GM18511 (cell line): ENCODE measurements at regions not wholly inside any gene's neighbourhood (a gene's known extent, or its start where the extent isn't known, plus 50 kb on each side); places are given as distances from the start of the nearest gene placed in this dataset.

Experiments used
- ATAC-seq: cut with Tn5 transposase; IDR thresholded peaks from one replicate; pipeline ENCODE4 v1.9.1; 2021; ENCODE audit warnings: mild to moderate bottlenecking, moderate library complexity; ENCODE audit not compliant: unreplicated experiment

DNA sequence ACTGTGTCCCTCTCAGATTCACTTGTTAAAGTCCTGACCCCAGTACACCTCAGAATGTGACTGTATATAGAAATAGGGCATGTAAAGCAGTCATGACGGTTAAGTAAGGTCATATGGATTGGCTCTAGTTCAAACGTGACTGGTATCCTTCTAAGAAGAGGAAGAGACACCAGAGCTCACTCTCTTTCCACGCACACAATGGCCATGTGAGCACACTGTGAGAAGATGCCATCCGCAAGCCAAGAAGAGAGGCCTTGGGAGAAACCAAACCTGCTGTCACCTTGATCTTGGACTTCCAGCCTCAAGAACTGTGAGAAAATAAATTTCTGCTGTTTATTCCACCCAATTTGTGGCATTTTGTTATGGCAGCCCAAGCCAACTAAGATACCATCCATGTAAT, 56.8 kb upstream of the IRF2BP2 start:
- no peak for ATAC-seq

DNA sequence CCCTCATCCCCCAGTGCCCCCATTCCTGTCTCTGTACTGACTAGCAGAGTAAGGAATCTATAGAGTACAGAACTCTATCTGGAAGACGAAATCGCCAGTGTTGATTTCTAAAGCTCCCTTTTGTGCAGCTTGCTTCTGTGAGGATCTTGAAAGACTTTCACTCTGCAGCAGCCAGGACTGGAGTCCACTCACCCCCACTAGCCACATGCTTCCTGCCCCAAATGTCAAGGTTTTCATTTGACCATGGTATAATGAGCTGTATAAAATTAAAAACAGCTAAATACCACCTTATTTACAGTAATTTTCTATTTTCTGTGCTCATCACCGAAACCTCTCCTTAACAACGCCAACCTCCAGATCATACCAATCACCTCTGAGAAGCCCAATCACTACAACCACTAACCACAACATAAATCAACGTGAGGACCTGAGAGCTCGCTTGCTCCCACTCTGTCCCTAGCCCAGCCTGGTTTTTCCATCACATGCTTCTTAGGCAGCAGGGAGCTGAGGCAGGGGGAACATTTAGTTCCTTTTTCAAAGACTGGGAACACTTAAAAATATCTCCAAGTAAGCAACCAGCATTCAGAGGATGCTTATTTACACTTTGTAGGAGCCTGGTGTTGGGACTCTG, 56.1 kb upstream of the IRF2BP2 start:
- no peak for ATAC-seq

DNA sequence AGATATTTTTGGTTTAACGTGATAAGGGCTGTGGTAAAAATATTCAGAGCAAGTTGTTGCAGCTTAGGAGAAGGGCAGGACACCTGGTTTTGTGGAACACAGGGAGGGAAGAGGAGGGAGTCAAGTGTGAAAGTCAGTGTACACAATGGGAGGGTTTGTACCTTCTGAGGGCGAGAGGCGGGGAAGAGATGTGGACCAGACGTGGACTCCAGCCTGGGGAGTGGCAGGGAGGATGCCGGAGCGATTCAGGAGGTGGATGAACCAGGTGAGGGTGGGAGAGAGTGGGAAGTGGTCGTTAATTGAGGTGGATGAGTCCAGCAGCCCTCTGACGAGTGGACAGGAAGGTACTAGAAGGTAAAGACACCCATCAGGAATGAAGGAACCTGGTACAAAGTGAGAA, 52.2 kb upstream of the IRF2BP2 start:
- ATAC-seq = no peak

DNA sequence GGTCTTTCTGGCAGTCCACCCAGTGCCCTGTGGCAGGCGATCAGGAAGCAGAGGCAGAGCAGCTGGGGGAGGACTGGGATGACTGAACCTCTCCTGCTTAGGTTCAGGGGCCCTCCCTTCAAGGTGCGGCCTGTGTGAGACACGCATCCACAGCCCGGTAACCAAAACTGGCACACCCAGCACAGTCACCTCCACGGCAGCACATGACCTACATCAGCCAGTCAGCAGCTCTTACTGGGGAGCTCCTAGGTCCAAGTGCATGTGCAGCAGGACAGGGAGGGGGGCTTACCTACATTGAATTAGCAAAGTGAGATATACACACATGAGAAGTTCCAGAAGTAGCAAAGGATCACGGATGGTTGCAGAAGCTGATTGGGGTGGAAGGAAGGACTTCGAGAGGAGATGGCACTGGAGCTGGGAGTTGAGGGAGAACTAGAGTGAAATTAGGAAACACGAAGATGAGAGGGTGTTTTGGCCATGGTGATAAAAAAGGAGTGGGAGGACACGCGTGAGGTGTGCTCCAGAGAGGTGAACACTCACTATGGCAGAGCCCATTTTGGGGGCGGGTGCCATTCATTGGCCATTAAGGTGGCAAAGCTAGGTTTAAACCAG, 51.4 kb upstream of the IRF2BP2 start:
- ATAC-seq = no peak

DNA sequence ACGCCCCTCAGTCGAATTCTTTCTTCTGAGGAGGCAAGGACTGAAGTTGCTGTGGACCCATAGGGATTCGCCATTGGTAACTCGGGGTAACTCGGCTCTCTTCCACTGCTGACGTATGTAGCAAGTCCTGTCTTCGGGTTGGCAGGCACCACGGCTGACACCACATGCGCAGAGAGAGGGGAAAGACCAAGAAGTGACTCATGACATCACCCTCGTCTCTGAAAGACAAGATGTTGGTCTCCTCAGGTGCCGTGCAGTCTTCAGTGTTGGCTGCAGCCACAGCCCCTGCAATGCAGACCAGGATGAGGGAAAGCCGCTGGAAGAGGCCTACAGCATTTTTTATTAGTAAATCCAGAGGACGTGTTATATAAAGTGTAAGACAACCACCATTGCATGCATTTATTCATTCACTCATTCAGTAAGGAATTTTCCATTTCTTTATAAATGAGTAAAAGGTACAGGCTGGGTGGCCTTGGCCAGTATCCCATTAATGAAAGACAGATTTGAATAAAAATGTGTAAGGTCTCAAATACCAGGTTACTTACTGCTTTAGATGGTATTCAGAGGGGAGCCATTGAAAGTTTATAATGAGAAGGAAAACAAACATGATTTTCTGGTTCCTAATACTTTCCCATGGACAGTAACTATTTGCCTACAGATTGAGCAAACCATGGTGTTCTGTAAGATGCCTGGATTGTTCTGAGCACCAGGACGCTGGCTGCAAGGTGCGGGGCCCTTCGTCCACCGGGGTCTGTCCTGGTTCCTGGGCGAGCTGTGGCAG, 50.7 kb upstream of the IRF2BP2 start:
- no peak for ATAC-seq
